ENCODE measurements at regions not wholly inside any gene's neighbourhood (a gene's known extent, or its start where the extent isn't known, plus 50 kb on each side); places are given as distances from the start of the nearest gene placed in this dataset.
"Not testable (repeated sequence)": the region's sequence is repeated elsewhere in the genome, so short reads cannot be mapped to it uniquely, and the experiment has no call there.

DNA sequence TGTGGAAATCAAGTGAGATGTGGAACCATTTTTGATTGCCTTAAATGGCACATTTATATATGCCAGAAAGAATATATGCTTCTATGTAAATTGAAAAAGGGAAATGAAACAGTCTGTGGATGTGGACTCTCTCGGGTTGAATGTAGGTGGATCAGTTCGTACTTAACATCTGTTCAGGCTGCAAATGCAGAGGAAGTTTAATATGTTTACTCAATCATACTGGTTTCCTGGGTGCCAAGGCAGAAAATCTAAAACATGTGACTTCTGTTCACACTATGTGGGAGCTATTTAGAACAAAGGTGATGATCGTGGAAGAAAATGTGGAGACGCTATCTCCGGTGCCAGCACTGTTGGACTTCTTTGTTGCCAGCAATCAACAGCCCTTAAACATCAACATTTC lies 1809.9 kb downstream of the ARAP2 start:
- TF ChIP-seq, protein P1, sequence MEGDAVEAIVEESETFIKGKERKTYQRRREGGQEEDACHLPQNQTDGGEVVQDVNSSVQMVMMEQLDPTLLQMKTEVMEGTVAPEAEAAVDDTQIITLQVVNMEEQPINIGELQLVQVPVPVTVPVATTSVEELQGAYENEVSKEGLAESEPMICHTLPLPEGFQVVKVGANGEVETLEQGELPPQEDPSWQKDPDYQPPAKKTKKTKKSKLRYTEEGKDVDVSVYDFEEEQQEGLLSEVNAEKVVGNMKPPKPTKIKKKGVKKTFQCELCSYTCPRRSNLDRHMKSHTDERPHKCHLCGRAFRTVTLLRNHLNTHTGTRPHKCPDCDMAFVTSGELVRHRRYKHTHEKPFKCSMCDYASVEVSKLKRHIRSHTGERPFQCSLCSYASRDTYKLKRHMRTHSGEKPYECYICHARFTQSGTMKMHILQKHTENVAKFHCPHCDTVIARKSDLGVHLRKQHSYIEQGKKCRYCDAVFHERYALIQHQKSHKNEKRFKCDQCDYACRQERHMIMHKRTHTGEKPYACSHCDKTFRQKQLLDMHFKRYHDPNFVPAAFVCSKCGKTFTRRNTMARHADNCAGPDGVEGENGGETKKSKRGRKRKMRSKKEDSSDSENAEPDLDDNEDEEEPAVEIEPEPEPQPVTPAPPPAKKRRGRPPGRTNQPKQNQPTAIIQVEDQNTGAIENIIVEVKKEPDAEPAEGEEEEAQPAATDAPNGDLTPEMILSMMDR (IDR thresholded peaks at IDR 0.05) = not testable (repeated sequence)
- not testable (repeated sequence) for TF ChIP-seq POLR2A, POLR2AphosphoS5 (IDR thresholded peaks at IDR 0.05)

All from stomach (tissue), 4 donors.